T-helper 1 cell treated with Interleukin-12 subunit alpha and Interleukin-12 subunit beta and Interleukin-4 antibody, amounts not matched to agents 30 ng/mL and 1 ng/mL, for 36 hours (primary cell): ENCODE measurements at regions not wholly inside any gene's neighbourhood (a gene's known extent, or its start where the extent isn't known, plus 50 kb on each side); places are given as distances from the start of the nearest gene placed in this dataset.
"Not testable (repeated sequence)": the region's sequence is repeated elsewhere in the genome, so short reads cannot be mapped to it uniquely, and the experiment has no call there.

Experiments used
- intact Hi-C: fragments of 100-400 bp; cut with micrococcal nuclease; formaldehyde crosslinking; loops from one replicate; pipeline ENCODE4 v1.15.1; 2024

GRCh38 chr10:33709008-33709753 lies 374.7 kb upstream of the NRP1 start:
- intact Hi-C loops, result no loop called here

- intact Hi-C loops, result no loop called here
These were observed 374.1 kb upstream of the NRP1 start for GRCh38 chr10:33708561-33708960.

GRCh38 chr10:33706746-33707145 lies 372.3 kb upstream of the NRP1 start:
- intact Hi-C loops, result no loop called here

GRCh38 chr10:33706191-33706590 lies 371.7 kb upstream of the NRP1 start:
- intact Hi-C loops, result no loop called here

- intact Hi-C loops, result no loop called here
These were observed 369.9 kb upstream of the NRP1 start for GRCh38 chr10:33704214-33704830.

- intact Hi-C loops, result no loop called here
These were observed 369.2 kb upstream of the NRP1 start for GRCh38 chr10:33703501-33704213.

GRCh38 chr10:33698033-33698432 lies 363.6 kb upstream of the NRP1 start:
- intact Hi-C loops, result no loop called here

- intact Hi-C loops, result no loop called here
These were observed 362.5 kb upstream of the NRP1 start for GRCh38 chr10:33697016-33697415.

- intact Hi-C loops, result no loop called here
These were observed 361.1 kb upstream of the NRP1 start for GRCh38 chr10:33695536-33695935.

GRCh38 chr10:33690536-33690935 lies 356.1 kb upstream of the NRP1 start:
- intact Hi-C loops, result not testable (repeated sequence)

- intact Hi-C loops, result no loop called here
These were observed 354.0 kb upstream of the NRP1 start for GRCh38 chr10:33688506-33688905.

- intact Hi-C loops, result no loop called here
These were observed 349.7 kb upstream of the NRP1 start for GRCh38 chr10:33684211-33684611.

- intact Hi-C loops, result no loop called here
These were observed 347.1 kb upstream of the NRP1 start for GRCh38 chr10:33681595-33681994.

GRCh38 chr10:33680036-33680435 lies 345.6 kb upstream of the NRP1 start:
- intact Hi-C loops, result no loop called here

- intact Hi-C loops, result no loop called here
These were observed 342.3 kb upstream of the NRP1 start for GRCh38 chr10:33676606-33677339.

GRCh38 chr10:33674986-33675599 lies 340.6 kb upstream of the NRP1 start:
- intact Hi-C loops, result no loop called here

GRCh38 chr10:33674491-33674890 lies 340.0 kb upstream of the NRP1 start:
- intact Hi-C loops, result no loop called here

- intact Hi-C loops, result no loop called here
These were observed 339.5 kb upstream of the NRP1 start for GRCh38 chr10:33673839-33674415.

- intact Hi-C loops, result no loop called here
These were observed 335.4 kb upstream of the NRP1 start for GRCh38 chr10:33669904-33670303.

- intact Hi-C loops, result no loop called here
These were observed 332.4 kb upstream of the NRP1 start for GRCh38 chr10:33666686-33667480.
